Panc1 (cell line): ENCODE measurements at regions not wholly inside any gene's neighbourhood (a gene's known extent, or its start where the extent isn't known, plus 50 kb on each side); places are given as distances from the start of the nearest gene placed in this dataset.

Experiments
- ATAC-seq: fragments of 200-7000 bp; cut with Tn5 transposase; 2 replicates; pipeline ENCODE4 v1.9.1; 2020; ENCODE audit warnings: mild to moderate bottlenecking, moderate library complexity
- BruUV-seq: library from RNA; stranded (reverse); fragments of 400-500 nt; replicated peaks from 2 replicates; lab custom pipeline; 2021; lab: Mats Ljungman, UMichigan
- CTCF ChIA-PET: fragments of 300-600 bp; sonication (Branson Sonifier 250); formaldehyde crosslinking; loops from one replicate; lab custom pipeline; 2022; ENCODE audit warnings: antibody characterized with exemption; lab: Charles Lee
- POLR2A ChIA-PET: fragments of 300-600 bp; sonication (Branson Sonifier 250); formaldehyde crosslinking; loops from one replicate; lab custom pipeline; 2022; ENCODE audit warnings: antibody characterized with exemption; lab: Charles Lee
- DNase-seq: peaks from one replicate; pipeline ENCODE4 v3.0.0-alpha.2; 2010; ENCODE audit warnings: low read depth, low spot score
- H3K27ac ChIP-seq: 2 replicates; pipeline ENCODE4 v1.5.1; 2011; ENCODE audit warnings: mild to moderate bottlenecking, low read length, inconsistent platforms
- H3K27me3 ChIP-seq: fragments of 200-500 bp; sonication (Bioruptor generic); 2 replicates; pipeline ENCODE4 v1.6.0; 2014; ENCODE audit warnings: low read length, inconsistent platforms; ENCODE audit not compliant: control insufficient read depth, insufficient read depth
- H3K36me3 ChIP-seq: fragments of 200-500 bp; sonication (Bioruptor generic); 2 replicates; pipeline ENCODE4 v1.5.1; 2014; ENCODE audit warnings: inconsistent platforms, mild to moderate bottlenecking, low read length, moderate library complexity; ENCODE audit not compliant: control insufficient read depth, insufficient read depth
- H3K4me1 ChIP-seq: 2 replicates; pipeline ENCODE4 v1.5.1; 2011; ENCODE audit warnings: inconsistent platforms, mild to moderate bottlenecking, low read length, moderate library complexity; ENCODE audit not compliant: control insufficient read depth, insufficient read depth
- H3K4me3 ChIP-seq, 2 experiments: 2 replicates each; pipeline ENCODE4 v1.5.1; 2011 to 2012; ENCODE audit warnings: low read depth in 2 of 2, low read length in 2 of 2, mild to moderate bottlenecking in 2 of 2, inconsistent platforms in 1 of 2, moderate library complexity in 1 of 2
- H3K9me3 ChIP-seq: fragments of 200-500 bp; sonication (Bioruptor generic); 2 replicates; pipeline ENCODE4 v1.5.1; 2014; ENCODE audit warnings: low read depth, mild to moderate bottlenecking, inconsistent platforms, low read length, moderate library complexity; ENCODE audit not compliant: control insufficient read depth, insufficient read depth
- POLR2AphosphoS5 ChIP-seq: IDR thresholded peaks from 2 replicates; pipeline ENCODE4 v1.6.1; 2012; ENCODE audit warnings: mild to moderate bottlenecking, low read depth, low read length, moderate library complexity
- REST ChIP-seq, 2 experiments: IDR thresholded peaks; 2 replicates each; pipeline ENCODE4 v1.6.1; 2011 to 2012; ENCODE audit warnings: low read depth in 2 of 2, control low read depth in 1 of 2, low read length in 1 of 2, mild to moderate bottlenecking in 1 of 2, moderate library complexity in 1 of 2; ENCODE audit not compliant: insufficient read depth in 1 of 2
- SIN3A ChIP-seq: IDR thresholded peaks from 2 replicates; pipeline ENCODE4 v1.6.1; 2012; ENCODE audit warnings: low read depth, mild to moderate bottlenecking, low read length, moderate library complexity, borderline replicate concordance; ENCODE audit not compliant: insufficient read depth
- TCF7L2 ChIP-seq: IDR thresholded peaks from 2 replicates; pipeline ENCODE4 v1.6.1; 2011; ENCODE audit warnings: mild to moderate bottlenecking, low read depth, low read length, inconsistent platforms
- in situ Hi-C: cut with HindIII; loops from 2 replicates; pipeline ENCODE4 v1.10.0; 2016; ENCODE audit warnings: low sequenced_read_pairs, low pct_unique_long_range_greater_than_20kb
- intact Hi-C: fragments of 100-400 bp; cut with micrococcal nuclease; formaldehyde crosslinking; loops from one replicate; pipeline ENCODE4 v1.10.0; 2022; ENCODE audit not compliant: unreplicated experiment
- TF ChIP-seq, protein P1 (sequence below): fragments of 450-650 bp; IDR thresholded peaks from 2 replicates; pipeline ENCODE4 v1.5.1; 2017; ENCODE audit warnings: mild to moderate bottlenecking

GRCh38 chr6:111925296-111925695 lies 52.0 kb upstream of the FYN start:
- no peak overlapping the region for H3K4me3 ChIP-seq
- H3K9me3 ChIP-seq, result no peaks in the 10 kb centered on the region
- H3K27ac ChIP-seq, result no peak overlapping the region
- TF ChIP-seq SIN3A, result no peak
- TF ChIP-seq, protein P1, sequence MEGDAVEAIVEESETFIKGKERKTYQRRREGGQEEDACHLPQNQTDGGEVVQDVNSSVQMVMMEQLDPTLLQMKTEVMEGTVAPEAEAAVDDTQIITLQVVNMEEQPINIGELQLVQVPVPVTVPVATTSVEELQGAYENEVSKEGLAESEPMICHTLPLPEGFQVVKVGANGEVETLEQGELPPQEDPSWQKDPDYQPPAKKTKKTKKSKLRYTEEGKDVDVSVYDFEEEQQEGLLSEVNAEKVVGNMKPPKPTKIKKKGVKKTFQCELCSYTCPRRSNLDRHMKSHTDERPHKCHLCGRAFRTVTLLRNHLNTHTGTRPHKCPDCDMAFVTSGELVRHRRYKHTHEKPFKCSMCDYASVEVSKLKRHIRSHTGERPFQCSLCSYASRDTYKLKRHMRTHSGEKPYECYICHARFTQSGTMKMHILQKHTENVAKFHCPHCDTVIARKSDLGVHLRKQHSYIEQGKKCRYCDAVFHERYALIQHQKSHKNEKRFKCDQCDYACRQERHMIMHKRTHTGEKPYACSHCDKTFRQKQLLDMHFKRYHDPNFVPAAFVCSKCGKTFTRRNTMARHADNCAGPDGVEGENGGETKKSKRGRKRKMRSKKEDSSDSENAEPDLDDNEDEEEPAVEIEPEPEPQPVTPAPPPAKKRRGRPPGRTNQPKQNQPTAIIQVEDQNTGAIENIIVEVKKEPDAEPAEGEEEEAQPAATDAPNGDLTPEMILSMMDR, result no peak
- TF ChIP-seq TCF7L2, result no peak
- TF ChIP-seq POLR2AphosphoS5, result no peak
- TF ChIP-seq REST (IDR thresholded peaks at IDR 0.05; ENCODE audit: insufficient read depth in 1 of 2, low read depth in 2 of 2, low read length in 1 of 2), result no peak
- CTCF ChIA-PET, result no interaction called here
- H3K36me3 ChIP-seq, result no peaks in the 10 kb centered on the region
- intact Hi-C loops (no loop called here), in situ Hi-C loops (no loop called here)
- peaks cover 10% of the 10 kb centered on the region; the same call in 1 of the 2 replicates for H3K27me3 ChIP-seq
- DNase-seq (no peak), ATAC-seq (no peak)
- POLR2A ChIA-PET, result no interaction called here
- no peaks in the 10 kb centered on the region for H3K4me1 ChIP-seq
- no TSS peak for BruUV-seq

DNA sequence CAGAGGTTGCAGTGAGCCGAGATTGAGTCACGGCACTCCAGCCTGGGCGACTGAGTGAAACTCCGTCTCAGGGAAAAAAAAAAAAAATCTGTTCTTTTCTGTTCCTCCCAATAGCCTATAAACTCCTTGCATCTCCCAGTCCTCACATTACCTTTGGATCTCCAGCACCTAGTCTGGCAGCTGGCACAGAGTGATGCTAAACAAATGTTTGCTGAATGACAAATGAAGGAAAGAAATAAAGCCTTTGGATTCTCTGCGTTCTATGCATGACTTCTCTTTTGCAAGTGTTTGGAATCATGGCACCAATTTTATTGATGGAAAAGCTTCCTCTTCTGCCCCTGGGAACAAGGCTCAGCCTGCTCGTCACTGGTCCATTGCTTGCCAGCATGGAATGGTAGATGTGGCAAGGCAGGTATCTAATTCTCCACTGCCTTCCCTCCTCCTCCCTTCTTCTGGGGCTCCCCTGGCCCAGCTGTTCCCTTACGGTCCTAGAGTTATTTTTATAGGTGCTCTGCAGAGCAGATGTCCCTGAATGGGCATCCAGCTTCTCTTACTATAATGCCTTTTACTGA lies 53.6 kb upstream of the FYN start:
- Histone ChIP-seq H3K4me1 (no peaks in the 10 kb centered on the region), H3K27ac (no peak overlapping the region), H3K9me3 (no peaks in the 10 kb centered on the region), H3K27me3 (peaks cover 9% of the 10 kb centered on the region; the same call in 1 of the 2 replicates), H3K4me3 (no peak overlapping the region), H3K36me3 (no peaks in the 10 kb centered on the region)
- DNase-seq, result no peak
- ChIA-PET POLR2A (interaction anchor here (0.7 kb wide), 1 partner anchor 65 kb away, joined by 5 read pairs; no protein-coding TSS in a partner anchor), CTCF (interaction anchor here (0.6 to 0.7 kb wide), 2 partner anchors 31 to 470 kb away, joined by 3 to 5 read pairs; no protein-coding TSS in a partner anchor)
- intact Hi-C loops (no loop called here), in situ Hi-C loops (no loop called here)
- ATAC-seq, result no peak
- TF ChIP-seq, protein P1, result no peak
- no peak for TF ChIP-seq SIN3A
- no peak for TF ChIP-seq TCF7L2
- no peak for TF ChIP-seq POLR2AphosphoS5
- no peak for TF ChIP-seq REST (IDR thresholded peaks at IDR 0.05; ENCODE audit: insufficient read depth in 1 of 2, low read depth in 2 of 2, low read length in 1 of 2)
- no TSS peak for BruUV-seq
